Muscle layer of duodenum (tissue), 2 donors: ENCODE measurements at regions not wholly inside any gene's neighbourhood (a gene's known extent, or its start where the extent isn't known, plus 50 kb on each side); places are given as distances from the start of the nearest gene placed in this dataset.

Experiments used
- H3K27ac ChIP-seq: one replicate; pipeline ENCODE4 v1.7.0; 2013; ENCODE audit warnings: mild to moderate bottlenecking, low read length
- H3K27me3 ChIP-seq: one replicate; pipeline ENCODE4 v1.7.0; 2013; ENCODE audit warnings: low read depth, mild to moderate bottlenecking, control low read depth, low read length
- H3K36me3 ChIP-seq, 2 donors: one replicate each; pipeline ENCODE4 v1.7.0; 2013; ENCODE audit warnings: low read length in 2 of 2, control low read depth in 1 of 2, mild to moderate bottlenecking in 1 of 2; ENCODE audit not compliant: insufficient read depth in 2 of 2, control insufficient read depth in 1 of 2
- H3K4me1 ChIP-seq, 2 donors: one replicate each; pipeline ENCODE4 v1.7.0; 2013; ENCODE audit warnings: low read length in 2 of 2, mild to moderate bottlenecking in 2 of 2, control low read depth in 1 of 2, moderate library complexity in 1 of 2; ENCODE audit not compliant: insufficient read depth in 2 of 2, control insufficient read depth in 1 of 2
- H3K4me3 ChIP-seq, 2 donors: one replicate each; pipeline ENCODE4 v1.7.0; 2013; ENCODE audit warnings: low read length in 2 of 2, low read depth in 1 of 2, mild to moderate bottlenecking in 1 of 2
- H3K9me3 ChIP-seq, 2 donors: one replicate each; pipeline ENCODE4 v1.7.0; 2013; ENCODE audit warnings: low read length in 2 of 2, control low read depth in 1 of 2, mild to moderate bottlenecking in 1 of 2; ENCODE audit not compliant: control insufficient read depth in 1 of 2
- donor health status: healthy.

- no peaks in the 10 kb centered on the region for H3K4me1 ChIP-seq
- H3K4me3 ChIP-seq, result no peak overlapping the region
- H3K9me3 ChIP-seq, result no peaks in the 10 kb centered on the region
- no peak overlapping the region for H3K27ac ChIP-seq
- H3K36me3 ChIP-seq, result no peaks in the 10 kb centered on the region
- H3K27me3 ChIP-seq, result no peaks in the 10 kb centered on the region
Observed at GRCh38 chr5:23579566-23579965, 72.2 kb downstream of the PRDM9 start.

- no peaks in the 10 kb centered on the region for H3K9me3 ChIP-seq
- no peaks in the 10 kb centered on the region for H3K36me3 ChIP-seq
- no peaks in the 10 kb centered on the region for H3K4me1 ChIP-seq
- H3K27me3 ChIP-seq, result no peaks in the 10 kb centered on the region
- H3K4me3 ChIP-seq, result no peak overlapping the region
- H3K27ac ChIP-seq, result no peak overlapping the region
Observed at GRCh38 chr5:23583081-23583480, 75.7 kb downstream of the PRDM9 start.

- no peaks in the 10 kb centered on the region for H3K9me3 ChIP-seq
- no peaks in the 10 kb centered on the region for H3K36me3 ChIP-seq
- H3K27ac ChIP-seq, result no peak overlapping the region
- no peaks in the 10 kb centered on the region for H3K27me3 ChIP-seq
- no peak overlapping the region for H3K4me3 ChIP-seq
- no peaks in the 10 kb centered on the region for H3K4me1 ChIP-seq
Observed at GRCh38 chr5:23588841-23589326, 81.5 kb downstream of the PRDM9 start.

GRCh38 chr5:23591250-23591649, 83.8 kb downstream of the PRDM9 start:
- no peak overlapping the region for H3K27ac ChIP-seq
- H3K27me3 ChIP-seq, result no peaks in the 10 kb centered on the region
- H3K4me3 ChIP-seq, result no peak overlapping the region
- no peaks in the 10 kb centered on the region for H3K4me1 ChIP-seq
- H3K36me3 ChIP-seq, result no peaks in the 10 kb centered on the region
- no peaks in the 10 kb centered on the region for H3K9me3 ChIP-seq

- H3K4me3 ChIP-seq, result no peak overlapping the region
- H3K27ac ChIP-seq, result no peak overlapping the region
- H3K4me1 ChIP-seq, result no peaks in the 10 kb centered on the region
- no peaks in the 10 kb centered on the region for H3K9me3 ChIP-seq
- no peaks in the 10 kb centered on the region for H3K27me3 ChIP-seq
- no peaks in the 10 kb centered on the region for H3K36me3 ChIP-seq
Observed at GRCh38 chr5:23606927-23607326, 99.5 kb downstream of the PRDM9 start.

- Histone ChIP-seq H3K27ac (no peak overlapping the region), H3K4me3 (no peak overlapping the region), H3K9me3 (no peaks in the 10 kb centered on the region), H3K36me3 (no peaks in the 10 kb centered on the region), H3K27me3 (no peaks in the 10 kb centered on the region), H3K4me1 (no peaks in the 10 kb centered on the region)
Observed at GRCh38 chr5:23612701-23613100, 105.3 kb downstream of the PRDM9 start.

- Histone ChIP-seq H3K27me3 (no peaks in the 10 kb centered on the region), H3K4me3 (no peak overlapping the region), H3K36me3 (no peaks in the 10 kb centered on the region), H3K9me3 (no peaks in the 10 kb centered on the region), H3K4me1 (no peaks in the 10 kb centered on the region), H3K27ac (no peak overlapping the region)
Observed at GRCh38 chr5:23613566-23613965, 106.2 kb downstream of the PRDM9 start.

- no peaks in the 10 kb centered on the region for H3K36me3 ChIP-seq
- H3K27ac ChIP-seq, result no peak overlapping the region
- H3K4me3 ChIP-seq, result no peak overlapping the region
- no peaks in the 10 kb centered on the region for H3K4me1 ChIP-seq
- no peaks in the 10 kb centered on the region for H3K9me3 ChIP-seq
- no peaks in the 10 kb centered on the region for H3K27me3 ChIP-seq
Observed at GRCh38 chr5:23614422-23614821, 107.0 kb downstream of the PRDM9 start.

- H3K36me3 ChIP-seq, result no peaks in the 10 kb centered on the region
- H3K9me3 ChIP-seq, result no peaks in the 10 kb centered on the region
- no peak overlapping the region for H3K4me3 ChIP-seq
- H3K27ac ChIP-seq, result no peak overlapping the region
- H3K27me3 ChIP-seq, result no peaks in the 10 kb centered on the region
- no peaks in the 10 kb centered on the region for H3K4me1 ChIP-seq
Observed at GRCh38 chr5:23626961-23627360, 119.6 kb downstream of the PRDM9 start.

GRCh38 chr5:23627976-23628375, 120.6 kb downstream of the PRDM9 start:
- Histone ChIP-seq H3K4me1 (no peaks in the 10 kb centered on the region), H3K27me3 (no peaks in the 10 kb centered on the region), H3K36me3 (no peaks in the 10 kb centered on the region), H3K4me3 (no peak overlapping the region), H3K9me3 (no peaks in the 10 kb centered on the region), H3K27ac (no peak overlapping the region)

GRCh38 chr5:23629396-23629795, 122.0 kb downstream of the PRDM9 start:
- Histone ChIP-seq H3K4me1 (no peaks in the 10 kb centered on the region), H3K4me3 (no peak overlapping the region), H3K27me3 (no peaks in the 10 kb centered on the region), H3K27ac (no peak overlapping the region), H3K9me3 (no peaks in the 10 kb centered on the region), H3K36me3 (no peaks in the 10 kb centered on the region)

- Histone ChIP-seq H3K27me3 (no peaks in the 10 kb centered on the region), H3K4me1 (no peaks in the 10 kb centered on the region), H3K4me3 (no peak overlapping the region), H3K36me3 (no peaks in the 10 kb centered on the region), H3K9me3 (no peaks in the 10 kb centered on the region), H3K27ac (no peak overlapping the region)
Observed at GRCh38 chr5:23631302-23632045, 124.1 kb downstream of the PRDM9 start.
